GM12878 (cell line): ENCODE measurements at regions not wholly inside any gene's neighbourhood (a gene's known extent, or its start where the extent isn't known, plus 50 kb on each side); places are given as distances from the start of the nearest gene placed in this dataset.

Experiments used
- ATAC-seq: fragments of 200-7000 bp; cut with Tn5 transposase; 3 replicates; pipeline ENCODE4 v1.9.1; 2020; ENCODE audit warnings: mild to moderate bottlenecking, moderate library complexity
- BruUV-seq: library from RNA; stranded (reverse); fragments of 400-500 nt; replicated peaks from 2 replicates; lab custom pipeline; 2021; lab: Mats Ljungman, UMichigan
- CTCF ChIA-PET: fragments of 300-600 bp; sonication (Branson Sonifier 250); formaldehyde crosslinking; extraction: SDS; loops from one replicate; lab custom pipeline; 2021; ENCODE audit warnings: inconsistent platforms; lab: Yijun Ruan, JAX
- POLR2A ChIA-PET: fragments of 350-600 bp; formaldehyde crosslinking; extraction: SDS; loops from one replicate; lab custom pipeline; 2021; ENCODE audit warnings: inconsistent platforms; lab: Charles Lee
- RAD21 ChIA-PET: fragments of 300-600 bp; sonication (Branson Sonifier 250); formaldehyde crosslinking; loops from one replicate; lab custom pipeline; 2023; ENCODE audit warnings: antibody characterized with exemption; ENCODE audit not compliant: unreplicated experiment; lab: Charles Lee
- SMC1A ChIA-PET: fragments of 300-600 bp; sonication (Branson Sonifier 250); formaldehyde crosslinking; loops from one replicate; lab custom pipeline; 2023; ENCODE audit not compliant: unreplicated experiment, uncharacterized antibody; lab: Charles Lee
- DNase-seq: peaks from one replicate; pipeline ENCODE4 v3.0.0-alpha.2; 2011; ENCODE audit warnings: low read depth, low spot score
- FAIRE-seq: peaks from 3 replicates; lab custom pipeline; 2011; peaks lifted over from hg19 to GRCh38; lab: Jason Lieb, UNC
- H2AFZ ChIP-seq: 2 replicates; pipeline ENCODE4 v1.6.0; 2011; ENCODE audit warnings: low read depth, low read length, control low read depth; ENCODE audit not compliant: control insufficient read depth
- H3K27ac ChIP-seq: 2 replicates; pipeline ENCODE4 v1.5.1; 2011; ENCODE audit warnings: control low read depth; ENCODE audit not compliant: control insufficient read depth, insufficient read depth
- H3K27me3 ChIP-seq, 2 experiments: replicated peaks in 1 of 2; 2 replicates each; pipeline versions ENCODE4 v1.6.0 to v1.6.1; 2011; ENCODE audit warnings: low read length in 1 of 2; ENCODE audit not compliant: control insufficient read depth in 2 of 2, insufficient read depth in 2 of 2
- H3K36me3 ChIP-seq, 2 experiments: 2 replicates each; pipeline ENCODE4 v1.5.1; 2011; ENCODE audit warnings: low read length in 1 of 2; ENCODE audit not compliant: control insufficient read depth in 2 of 2, insufficient read depth in 2 of 2
- H3K4me1 ChIP-seq: 2 replicates; pipeline ENCODE4 v1.6.1; 2011; ENCODE audit warnings: mild to moderate bottlenecking, low read length, moderate library complexity, mixed read lengths; ENCODE audit not compliant: control insufficient read depth, insufficient read depth
- H3K4me2 ChIP-seq: 2 replicates; pipeline ENCODE4 v1.6.0; 2011; ENCODE audit warnings: control low read depth; ENCODE audit not compliant: control insufficient read depth, insufficient read depth
- H3K4me3 ChIP-seq: fragments of 200-600 bp; sonication (generic); 2 replicates; pipeline ENCODE4 v1.5.1; 2016
- H3K79me2 ChIP-seq: 2 replicates; pipeline ENCODE4 v1.6.0; 2011; ENCODE audit warnings: low read length; ENCODE audit not compliant: control insufficient read depth, insufficient read depth
- H3K9ac ChIP-seq: 2 replicates; pipeline ENCODE4 v1.8.0; 2011; ENCODE audit warnings: low read length, control low read depth, mixed read lengths; ENCODE audit not compliant: control insufficient read depth, insufficient read depth
- H3K9me3 ChIP-seq: replicated peaks from 3 replicates; pipeline ENCODE4 v1.5.1; 2011; ENCODE audit warnings: mild to moderate bottlenecking, low read length; ENCODE audit not compliant: control insufficient read depth, insufficient read depth
- H4K20me1 ChIP-seq: 2 replicates; pipeline ENCODE4 v1.6.0; 2011; ENCODE audit not compliant: control insufficient read depth, insufficient read depth
- BCLAF1 ChIP-seq: fragments of 450-650 bp; IDR thresholded peaks from 2 replicates; pipeline ENCODE4 v1.6.1; 2017; ENCODE audit warnings: antibody characterized with exemption, mild to moderate bottlenecking, moderate library complexity
- E2F4 ChIP-seq: IDR thresholded peaks from 2 replicates; pipeline ENCODE4 v1.6.1; 2012; ENCODE audit warnings: low read depth, low read length, improper control_type of control experiment
- IRF3 ChIP-seq: fragments of 450-650 bp; IDR thresholded peaks from 2 replicates; pipeline ENCODE4 v1.6.1; 2014; ENCODE audit warnings: mild to moderate bottlenecking
- IRF4 ChIP-seq: IDR thresholded peaks from 2 replicates; pipeline ENCODE4 v1.6.1; 2011; ENCODE audit warnings: low read depth, low read length
- JUND ChIP-seq: IDR thresholded peaks from 2 replicates; pipeline ENCODE4 v1.6.1; 2012; ENCODE audit warnings: low read depth, mild to moderate bottlenecking, low read length, improper control_type of control experiment, moderate library complexity
- KDM1A ChIP-seq: fragments of 200-600 bp; sonication (generic); IDR thresholded peaks from 2 replicates; pipeline ENCODE4 v1.6.1; 2016; ENCODE audit warnings: borderline replicate concordance
- NR2C1 ChIP-seq: fragments of 450-650 bp; IDR thresholded peaks from 2 replicates; pipeline ENCODE4 v1.6.1; 2017; ENCODE audit warnings: antibody characterized with exemption, mild to moderate bottlenecking, moderate library complexity
- PBX3 ChIP-seq: IDR thresholded peaks from 2 replicates; pipeline ENCODE4 v1.6.1; 2011; ENCODE audit warnings: mild to moderate bottlenecking, low read depth, low read length, moderate library complexity; ENCODE audit not compliant: insufficient replicate concordance
- POU2F2 ChIP-seq: IDR thresholded peaks from 3 replicates; pipeline ENCODE4 v1.6.1; 2011; ENCODE audit warnings: low read depth, mild to moderate bottlenecking, low read length, borderline replicate concordance
- ZBTB40 ChIP-seq: fragments of 450-650 bp; IDR thresholded peaks from 2 replicates; pipeline ENCODE4 v1.6.1; 2016; ENCODE audit warnings: mild to moderate bottlenecking, moderate library complexity, borderline replicate concordance
- ZNF207 ChIP-seq: fragments of 450-650 bp; IDR thresholded peaks from 2 replicates; pipeline ENCODE4 v1.6.1; 2014; ENCODE audit warnings: antibody characterized with exemption, mild to moderate bottlenecking, borderline replicate concordance
- WGBS: methylation state at CpG from one replicate; pipeline ENCODE4 v1.1.6; 2016; ENCODE audit warnings: low lambda C conversion rate; ENCODE audit not compliant: insufficient replicate concordance, insufficient coverage; ENCODE audit errors: missing lambda C conversion rate; 5-methylcytosine and 5-hydroxymethylcytosine counted together
- in situ Hi-C: fragments of 300-500 bp; cut with MboI; formaldehyde crosslinking; loops from 9 replicates; pipeline ENCODE4 v1.14.3; 2018; ENCODE audit warnings: mixed read lengths
- intact Hi-C: fragments of 100-400 bp; cut with micrococcal nuclease; formaldehyde crosslinking; loops from one replicate; pipeline ENCODE4 v1.14.2; 2022; ENCODE audit not compliant: unreplicated experiment

GRCh38 chr14:65187421-65188049 lies 85.2 kb upstream of the MAX start:
- in situ Hi-C loops (no loop called here), intact Hi-C loops (no loop called here)
- no peak overlapping the region for H3K27ac ChIP-seq
- H3K9ac ChIP-seq: no peak overlapping the region
- no peak overlapping the region for H3K4me3 ChIP-seq
- ATAC-seq: no peak
- WGBS: 80% methylated on average over 8 of the region's 8 CpGs
- BruUV-seq: no TSS peak
- H3K36me3 ChIP-seq: no peaks in the 10 kb centered on the region
- RAD21 ChIA-PET: no interaction called here
- no peak for DNase-seq
- SMC1A ChIA-PET: interaction anchor here (1.0 to 1.5 kb wide), 2 partner anchors 14 to 23 kb away, joined by 3 to 6 read pairs; no protein-coding TSS in a partner anchor
- no peaks in the 10 kb centered on the region; a peak in 1 of 4 replicates for H3K27me3 ChIP-seq
- POLR2A ChIA-PET: no interaction called here
- FAIRE-seq: no peak
- H4K20me1 ChIP-seq: no peaks in the 10 kb centered on the region
- H3K9me3 ChIP-seq: peaks cover under 1% of the 10 kb centered on the region; the same call in 2 of the 3 replicates
- 0 out of 2 replicates have a peak overlapping the region, but pooled peaks have one; percentile 23 for H3K4me2 ChIP-seq
- CTCF ChIA-PET: no interaction called here
- peaks cover 8% of the 10 kb centered on the region for H3K4me1 ChIP-seq
- H2AFZ ChIP-seq: no peak overlapping the region
- H3K79me2 ChIP-seq: no peaks in the 10 kb centered on the region
- TF ChIP-seq ZBTB40 (no peak), ZNF207 (no peak), KDM1A (no peak), IRF3 (no peak), IRF4 (no peak), JUND (no peak), PBX3 (no peak), E2F4 (no peak), POU2F2 (no peak), NR2C1 (no peak), BCLAF1 (no peak)
